ENCODE measurements at regions not wholly inside any gene's neighbourhood (a gene's known extent, or its start where the extent isn't known, plus 50 kb on each side); places are given as distances from the start of the nearest gene placed in this dataset.

DNA sequence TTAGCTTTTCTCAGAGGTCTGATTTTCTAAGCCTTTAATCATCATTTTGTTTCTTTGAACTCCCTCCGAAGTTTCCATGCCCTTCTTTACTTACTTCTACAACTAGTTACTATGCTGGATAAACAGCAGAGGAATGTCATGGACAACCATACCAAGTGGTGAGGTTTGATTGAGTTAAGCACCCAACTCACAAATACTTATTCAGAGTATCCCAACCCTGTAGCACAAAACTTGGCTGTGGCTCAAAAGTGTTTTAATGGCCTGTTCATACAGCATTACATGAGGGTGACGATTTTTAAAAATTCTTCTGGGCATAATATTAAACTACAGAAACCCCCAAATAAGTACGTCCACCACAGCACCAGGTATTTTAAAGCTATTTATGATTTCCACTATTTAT lies 946.8 kb upstream of the SOX9 start:
- TF ChIP-seq, protein P1, sequence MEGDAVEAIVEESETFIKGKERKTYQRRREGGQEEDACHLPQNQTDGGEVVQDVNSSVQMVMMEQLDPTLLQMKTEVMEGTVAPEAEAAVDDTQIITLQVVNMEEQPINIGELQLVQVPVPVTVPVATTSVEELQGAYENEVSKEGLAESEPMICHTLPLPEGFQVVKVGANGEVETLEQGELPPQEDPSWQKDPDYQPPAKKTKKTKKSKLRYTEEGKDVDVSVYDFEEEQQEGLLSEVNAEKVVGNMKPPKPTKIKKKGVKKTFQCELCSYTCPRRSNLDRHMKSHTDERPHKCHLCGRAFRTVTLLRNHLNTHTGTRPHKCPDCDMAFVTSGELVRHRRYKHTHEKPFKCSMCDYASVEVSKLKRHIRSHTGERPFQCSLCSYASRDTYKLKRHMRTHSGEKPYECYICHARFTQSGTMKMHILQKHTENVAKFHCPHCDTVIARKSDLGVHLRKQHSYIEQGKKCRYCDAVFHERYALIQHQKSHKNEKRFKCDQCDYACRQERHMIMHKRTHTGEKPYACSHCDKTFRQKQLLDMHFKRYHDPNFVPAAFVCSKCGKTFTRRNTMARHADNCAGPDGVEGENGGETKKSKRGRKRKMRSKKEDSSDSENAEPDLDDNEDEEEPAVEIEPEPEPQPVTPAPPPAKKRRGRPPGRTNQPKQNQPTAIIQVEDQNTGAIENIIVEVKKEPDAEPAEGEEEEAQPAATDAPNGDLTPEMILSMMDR (IDR thresholded peaks at IDR 0.05) = no peak
- TF ChIP-seq POLR2A (IDR thresholded peaks at IDR 0.05) = no peak

All from Peyer's patch (tissue), 4 donors.